Ascending aorta (tissue), 2 donors: ENCODE measurements at regions not wholly inside any gene's neighbourhood (a gene's known extent, or its start where the extent isn't known, plus 50 kb on each side); places are given as distances from the start of the nearest gene placed in this dataset.

Experiments used
- DNase-seq, 2 donors: peaks; one replicate each; pipeline ENCODE4 v3.0.0-alpha.2; 2019; ENCODE audit warnings: low spot score in 2 of 2
- H3K27ac ChIP-seq, 2 donors: fragments of 200-600 bp; sonication (generic); one replicate each; pipeline ENCODE4 v1.5.1; 2016 to 2017; ENCODE audit warnings: mild to moderate bottlenecking in 1 of 2
- H3K27me3 ChIP-seq: fragments of 200-600 bp; sonication (generic); one replicate; pipeline ENCODE4 v1.5.1; 2017
- H3K36me3 ChIP-seq, 2 donors: fragments of 200-600 bp; sonication (generic); one replicate each; pipeline ENCODE4 v1.5.1; 2016
- H3K4me1 ChIP-seq, 2 donors: fragments of 200-600 bp; sonication (generic); one replicate each; pipeline ENCODE4 v1.5.1; 2016 to 2017; ENCODE audit warnings: mild to moderate bottlenecking in 1 of 2
- H3K4me3 ChIP-seq, 2 donors: fragments of 200-600 bp; sonication (generic); one replicate each; pipeline ENCODE4 v1.5.1; 2016 to 2017; ENCODE audit warnings: mild to moderate bottlenecking in 1 of 2
- H3K9me3 ChIP-seq, 2 donors: fragments of 200-600 bp; sonication (generic); one replicate each; pipeline ENCODE4 v1.5.1; 2016
- CTCF ChIP-seq, 3 experiments: fragments of 200-600 bp in 2 of 3; fragments of 450-650 bp in 1 of 3; sonication (generic) in 2 of 3; IDR thresholded peaks; one replicate each; pipeline ENCODE4 v1.5.1; 2016 to 2019; ENCODE audit warnings: antibody characterized with exemption in 3 of 3, mild to moderate bottlenecking in 1 of 3, moderate library complexity in 1 of 3
- intact Hi-C: fragments of 100-400 bp; cut with DNase I; formaldehyde crosslinking; loops from one replicate; pipeline ENCODE4 v1.15.1; 2023

DNA sequence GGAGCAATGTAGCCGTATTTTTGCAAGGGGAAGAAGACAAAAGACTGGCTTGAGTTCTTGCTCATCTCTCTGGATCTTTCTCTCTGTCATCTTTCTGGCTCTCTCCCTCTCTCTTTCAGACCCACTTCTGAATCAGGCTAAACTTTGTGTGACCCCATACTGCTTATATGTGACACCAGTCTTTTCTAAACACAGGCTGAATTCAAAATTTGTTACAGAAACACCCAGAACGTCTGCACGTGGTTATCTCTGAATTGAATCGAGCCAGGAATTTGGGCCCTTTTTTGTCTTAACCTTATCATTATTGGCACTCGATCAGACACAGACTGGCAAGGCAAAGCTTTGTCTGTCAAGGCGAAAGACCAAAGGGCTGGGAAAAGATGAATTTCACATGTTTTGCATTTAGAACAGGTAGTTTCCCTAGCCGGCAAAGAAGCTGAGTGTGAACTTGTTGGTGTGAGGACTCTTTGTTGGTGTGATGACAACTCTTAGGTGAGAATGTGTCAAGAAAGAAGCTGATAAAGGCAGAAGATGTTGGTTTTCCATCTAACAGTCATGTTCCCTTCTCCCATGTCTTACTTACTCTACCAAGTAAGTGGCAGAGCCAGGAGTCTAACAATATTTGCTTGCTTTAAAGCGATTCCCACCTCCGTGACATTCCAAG is 150.2 kb upstream of the RFLNA start:
- intact Hi-C loops: no loop called here

DNA sequence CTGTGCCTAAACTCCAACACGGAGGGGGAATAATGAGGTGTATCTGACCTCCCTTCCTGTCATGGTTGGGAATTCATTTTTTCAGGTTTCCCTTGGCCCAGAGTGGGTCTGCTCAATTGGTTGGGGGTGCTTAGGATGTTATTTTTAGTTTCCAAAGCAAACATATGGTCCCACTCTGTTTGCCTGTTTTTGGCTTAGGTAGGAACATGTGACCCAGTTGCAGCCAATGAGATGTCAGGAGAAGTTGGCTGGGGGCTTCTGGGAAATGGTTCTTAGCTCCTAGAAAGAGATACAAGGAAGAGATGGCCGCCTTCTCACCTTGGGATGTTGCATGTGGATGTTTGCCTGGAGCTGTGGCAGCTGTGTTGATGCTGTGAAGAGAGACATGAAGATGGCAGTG is 147.9 kb upstream of the RFLNA start:
- no peak for TF ChIP-seq CTCF (IDR thresholded peaks at IDR 0.05)
- no peak overlapping the region for H3K4me3 ChIP-seq
- peaks cover 0 to 5% of the 10 kb centered on the region in 2 donors for H3K9me3 ChIP-seq
- no peaks in the 10 kb centered on the region for H3K4me1 ChIP-seq
- no peaks in the 10 kb centered on the region for H3K36me3 ChIP-seq
- intact Hi-C loops: no loop called here
- DNase-seq: no peak
- no peak overlapping the region for H3K27ac ChIP-seq
- no peaks in the 10 kb centered on the region for H3K27me3 ChIP-seq

More for the DNA sequence above, 150.2 kb upstream of the RFLNA start:
- H3K4me3 ChIP-seq: no peak overlapping the region
- no peak for DNase-seq
- H3K9me3 ChIP-seq: peaks cover 0 to 5% of the 10 kb centered on the region in 2 donors
- H3K27me3 ChIP-seq: no peaks in the 10 kb centered on the region
- TF ChIP-seq CTCF (IDR thresholded peaks at IDR 0.05): no peak
- no peaks in the 10 kb centered on the region for H3K36me3 ChIP-seq
- H3K27ac ChIP-seq: no peak overlapping the region
- no peaks in the 10 kb centered on the region for H3K4me1 ChIP-seq

DNA sequence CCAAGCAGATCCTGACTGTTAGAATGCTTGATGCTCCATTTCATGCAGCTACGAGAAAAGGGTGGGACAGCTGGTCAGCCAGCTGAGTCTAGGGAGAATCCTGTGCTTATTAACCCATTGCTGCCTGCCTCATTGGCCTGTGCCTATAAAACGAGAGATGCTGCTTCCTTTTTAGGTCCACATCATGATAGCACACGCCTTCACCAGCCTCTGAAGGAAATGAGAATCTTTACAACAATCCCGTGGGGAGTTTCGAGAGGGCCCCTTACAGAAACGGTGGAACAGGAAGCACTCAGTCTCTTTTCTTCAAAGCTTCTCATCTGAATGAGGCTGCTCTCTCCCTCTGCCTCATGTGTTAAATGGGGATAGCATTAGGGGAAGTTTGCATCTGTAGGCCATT is 147.3 kb upstream of the RFLNA start:
- Histone ChIP-seq H3K4me3 (no peak overlapping the region), H3K27me3 (no peaks in the 10 kb centered on the region), H3K4me1 (no peaks in the 10 kb centered on the region), H3K9me3 (no peaks in the 10 kb centered on the region), H3K36me3 (no peaks in the 10 kb centered on the region), H3K27ac (no peak overlapping the region)
- no peak for DNase-seq
- no peak for TF ChIP-seq CTCF (IDR thresholded peaks at IDR 0.05)
- intact Hi-C loops: no loop called here

- DNase-seq: no peak
- H3K27ac ChIP-seq: no peak overlapping the region
- no peaks in the 10 kb centered on the region for H3K9me3 ChIP-seq
- no peak overlapping the region for H3K4me3 ChIP-seq
- no peaks in the 10 kb centered on the region for H3K4me1 ChIP-seq
- no peaks in the 10 kb centered on the region for H3K27me3 ChIP-seq
- no peak for TF ChIP-seq CTCF (IDR thresholded peaks at IDR 0.05)
- no peaks in the 10 kb centered on the region for H3K36me3 ChIP-seq
- intact Hi-C loops: no loop called here
These were observed 146.2 kb upstream of the RFLNA start for GRCh38 chr12:124148481-124149273.

- Histone ChIP-seq H3K36me3 (no peaks in the 10 kb centered on the region), H3K4me1 (no peaks in the 10 kb centered on the region), H3K27ac (no peak overlapping the region), H3K9me3 (no peaks in the 10 kb centered on the region), H3K4me3 (no peak overlapping the region), H3K27me3 (no peaks in the 10 kb centered on the region)
- no peak for TF ChIP-seq CTCF (IDR thresholded peaks at IDR 0.05)
- no peak for DNase-seq
- intact Hi-C loops: no loop called here
These were observed 145.6 kb upstream of the RFLNA start for GRCh38 chr12:124149287-124149686.
